Lower lobe of right lung (tissue), 2 donors: ENCODE measurements at regions not wholly inside any gene's neighbourhood (a gene's known extent, or its start where the extent isn't known, plus 50 kb on each side); places are given as distances from the start of the nearest gene placed in this dataset.

Source experiments
- ATAC-seq, 2 donors: fragments of 200-7000 bp; cut with Tn5 transposase; one replicate each; pipeline ENCODE4 v1.9.1; 2020 to 2022; ENCODE audit warnings: mild to moderate bottlenecking in 2 of 2, moderate library complexity in 2 of 2
- DNase-seq: peaks from one replicate; pipeline ENCODE4 v3.0.0-alpha.2; 2020
- H3K27ac ChIP-seq: fragments of 200-600 bp; one replicate; pipeline ENCODE4 v1.8.0; 2022
- H3K27me3 ChIP-seq: fragments of 200-600 bp; one replicate; pipeline ENCODE4 v1.8.0; 2022; ENCODE audit warnings: low read depth
- H3K36me3 ChIP-seq: fragments of 200-600 bp; one replicate; pipeline ENCODE4 v1.8.0; 2022; ENCODE audit warnings: mild to moderate bottlenecking
- H3K4me1 ChIP-seq: fragments of 200-600 bp; one replicate; pipeline ENCODE4 v1.8.0; 2022
- H3K4me3 ChIP-seq: fragments of 200-600 bp; one replicate; pipeline ENCODE4 v1.8.0; 2022; ENCODE audit warnings: mild to moderate bottlenecking
- H3K9me3 ChIP-seq: fragments of 200-600 bp; one replicate; pipeline ENCODE4 v1.8.0; 2022
- intact Hi-C: fragments of 100-400 bp; cut with DNase I; formaldehyde crosslinking; loops from one replicate; pipeline ENCODE4 v1.11.0; 2022
- TF ChIP-seq, protein P1 (sequence below): fragments of 200-600 bp; IDR thresholded peaks from one replicate; pipeline ENCODE4 v1.8.0; 2022; ENCODE audit warnings: antibody characterized with exemption, mild to moderate bottlenecking
- donor health status: DM: no; HTN: yes; CAD: no; lungs with severe emphysema.

GRCh38 chr9:80448996-80449395 lies 877.2 kb downstream of the TLE4 start:
- intact Hi-C loops, result no loop called here
- H3K27me3 ChIP-seq, result no peaks in the 10 kb centered on the region
- ATAC-seq (no peak), DNase-seq (no peak)
- H3K27ac ChIP-seq, result no peak overlapping the region
- H3K4me3 ChIP-seq, result no peak overlapping the region
- TF ChIP-seq, protein P1, sequence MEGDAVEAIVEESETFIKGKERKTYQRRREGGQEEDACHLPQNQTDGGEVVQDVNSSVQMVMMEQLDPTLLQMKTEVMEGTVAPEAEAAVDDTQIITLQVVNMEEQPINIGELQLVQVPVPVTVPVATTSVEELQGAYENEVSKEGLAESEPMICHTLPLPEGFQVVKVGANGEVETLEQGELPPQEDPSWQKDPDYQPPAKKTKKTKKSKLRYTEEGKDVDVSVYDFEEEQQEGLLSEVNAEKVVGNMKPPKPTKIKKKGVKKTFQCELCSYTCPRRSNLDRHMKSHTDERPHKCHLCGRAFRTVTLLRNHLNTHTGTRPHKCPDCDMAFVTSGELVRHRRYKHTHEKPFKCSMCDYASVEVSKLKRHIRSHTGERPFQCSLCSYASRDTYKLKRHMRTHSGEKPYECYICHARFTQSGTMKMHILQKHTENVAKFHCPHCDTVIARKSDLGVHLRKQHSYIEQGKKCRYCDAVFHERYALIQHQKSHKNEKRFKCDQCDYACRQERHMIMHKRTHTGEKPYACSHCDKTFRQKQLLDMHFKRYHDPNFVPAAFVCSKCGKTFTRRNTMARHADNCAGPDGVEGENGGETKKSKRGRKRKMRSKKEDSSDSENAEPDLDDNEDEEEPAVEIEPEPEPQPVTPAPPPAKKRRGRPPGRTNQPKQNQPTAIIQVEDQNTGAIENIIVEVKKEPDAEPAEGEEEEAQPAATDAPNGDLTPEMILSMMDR, result no peak
- no peaks in the 10 kb centered on the region for H3K9me3 ChIP-seq
- no peaks in the 10 kb centered on the region for H3K4me1 ChIP-seq
- H3K36me3 ChIP-seq, result no peaks in the 10 kb centered on the region

DNA sequence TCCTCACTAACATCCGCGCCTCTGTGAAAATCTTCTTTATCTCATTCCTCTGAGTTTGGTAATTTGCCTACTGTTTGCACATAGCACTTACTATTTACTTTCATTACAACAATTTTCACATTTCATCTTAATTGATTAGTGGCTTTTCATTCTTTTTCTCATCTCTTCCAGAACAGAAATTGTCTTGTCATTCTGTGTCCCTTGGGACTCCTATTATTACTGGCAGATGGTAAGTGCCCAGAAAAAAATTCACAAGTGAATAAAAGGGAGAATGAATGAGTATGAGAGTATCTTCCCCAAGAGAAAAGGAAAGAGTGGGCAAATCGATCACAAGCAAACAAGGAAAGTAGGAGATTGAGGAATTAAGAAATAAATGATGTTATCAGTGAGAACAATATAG lies 876.1 kb downstream of the TLE4 start:
- DNase-seq (no peak), ATAC-seq (no peak)
- H3K27ac ChIP-seq, result no peak overlapping the region
- no peaks in the 10 kb centered on the region for H3K36me3 ChIP-seq
- H3K9me3 ChIP-seq, result no peaks in the 10 kb centered on the region
- intact Hi-C loops, result no loop called here
- TF ChIP-seq, protein P1, result no peak
- no peaks in the 10 kb centered on the region for H3K27me3 ChIP-seq
- H3K4me1 ChIP-seq, result no peaks in the 10 kb centered on the region
- H3K4me3 ChIP-seq, result no peak overlapping the region

GRCh38 chr9:80440724-80441123 lies 869.0 kb downstream of the TLE4 start:
- H3K4me3 ChIP-seq, result no peak overlapping the region
- DNase-seq, result no peak
- no peaks in the 10 kb centered on the region for H3K27me3 ChIP-seq
- ATAC-seq, result no peak
- intact Hi-C loops, result no loop called here
- H3K27ac ChIP-seq, result no peak overlapping the region
- H3K9me3 ChIP-seq, result no peaks in the 10 kb centered on the region
- no peaks in the 10 kb centered on the region for H3K36me3 ChIP-seq
- H3K4me1 ChIP-seq, result no peaks in the 10 kb centered on the region
- TF ChIP-seq, protein P1, result no peak

DNA sequence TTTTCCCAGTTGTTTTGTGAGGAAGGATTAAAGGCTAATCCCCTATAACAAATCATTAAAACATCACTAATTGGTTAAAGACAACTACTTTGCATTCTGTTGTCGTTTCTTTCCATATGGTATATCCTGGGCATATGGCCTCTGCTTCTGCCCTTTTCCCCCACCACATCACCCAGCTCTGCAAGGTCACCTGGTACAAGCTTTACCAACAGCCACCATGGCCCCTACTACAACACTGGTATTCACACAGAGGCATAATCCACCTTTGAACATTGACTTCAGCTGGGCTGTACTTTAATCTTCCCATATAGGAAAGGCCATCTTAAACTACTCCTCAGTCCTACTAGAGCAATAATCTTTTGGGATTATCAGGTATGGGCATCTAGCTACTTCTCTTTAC lies 866.1 kb downstream of the TLE4 start:
- H3K36me3 ChIP-seq, result no peaks in the 10 kb centered on the region
- no peak for ATAC-seq
- TF ChIP-seq, protein P1, result no peak
- no peaks in the 10 kb centered on the region for H3K9me3 ChIP-seq
- no peaks in the 10 kb centered on the region for H3K4me1 ChIP-seq
- DNase-seq, result no peak
- no peak overlapping the region for H3K27ac ChIP-seq
- no peaks in the 10 kb centered on the region for H3K27me3 ChIP-seq
- no peak overlapping the region for H3K4me3 ChIP-seq
- intact Hi-C loops, result no loop called here

DNA sequence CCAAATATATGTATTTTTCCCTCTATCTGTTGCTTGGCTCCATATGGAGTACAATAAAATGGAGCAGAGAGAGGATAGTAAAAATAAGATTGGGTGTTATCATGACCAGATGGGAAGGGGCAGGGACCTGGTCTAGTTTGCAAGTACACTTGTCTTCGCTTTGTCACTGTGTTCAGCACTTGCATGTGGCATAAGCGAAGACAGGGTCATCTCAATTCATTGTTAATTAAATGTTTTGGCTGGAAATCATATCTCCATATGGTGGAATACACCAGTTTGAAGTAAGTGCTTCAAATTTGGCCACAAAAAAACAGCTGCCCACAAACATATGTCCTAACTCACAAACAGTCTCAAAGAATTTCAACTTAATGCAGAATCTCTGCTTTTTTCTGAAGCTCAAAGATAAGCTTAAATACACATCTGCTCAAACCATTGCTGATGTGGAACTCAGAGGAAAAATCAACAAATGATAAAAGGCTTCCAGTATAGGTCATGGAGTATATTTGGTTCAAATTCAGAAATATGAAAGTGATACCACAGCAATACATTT lies 865.4 kb downstream of the TLE4 start:
- H3K4me1 ChIP-seq, result no peaks in the 10 kb centered on the region
- TF ChIP-seq, protein P1, result no peak
- no peaks in the 10 kb centered on the region for H3K9me3 ChIP-seq
- no peak overlapping the region for H3K27ac ChIP-seq
- intact Hi-C loops, result no loop called here
- DNase-seq (no peak), ATAC-seq (no peak)
- H3K36me3 ChIP-seq, result no peaks in the 10 kb centered on the region
- no peak overlapping the region for H3K4me3 ChIP-seq
- no peaks in the 10 kb centered on the region for H3K27me3 ChIP-seq

GRCh38 chr9:80435591-80435990 lies 863.8 kb downstream of the TLE4 start:
- Histone ChIP-seq H3K36me3 (no peaks in the 10 kb centered on the region), H3K4me1 (no peaks in the 10 kb centered on the region), H3K9me3 (no peaks in the 10 kb centered on the region), H3K4me3 (no peak overlapping the region), H3K27me3 (no peaks in the 10 kb centered on the region), H3K27ac (no peak overlapping the region)
- DNase-seq (no peak), ATAC-seq (no peak)
- intact Hi-C loops, result no loop called here
- TF ChIP-seq, protein P1, result no peak
